22Rv1 (cell line): ENCODE measurements at regions not wholly inside any gene's neighbourhood (a gene's known extent, or its start where the extent isn't known, plus 50 kb on each side); places are given as distances from the start of the nearest gene placed in this dataset.

ENCODE experiments used
- CTCF ChIP-seq: fragments of 450-650 bp; IDR thresholded peaks from 2 replicates; pipeline ENCODE4 v1.5.1; 2017; ENCODE audit warnings: mild to moderate bottlenecking
- ZFX ChIP-seq: fragments of 450-650 bp; IDR thresholded peaks from 2 replicates; pipeline ENCODE4 v1.6.1; 2017; ENCODE audit warnings: antibody characterized with exemption, borderline replicate concordance

GRCh38 chr2:234679301-234679740, 182.4 kb upstream of the ARL4C start:
- TF ChIP-seq CTCF = no peak
- TF ChIP-seq ZFX = no peak
